ENCODE measurements at regions not wholly inside any gene's neighbourhood (a gene's known extent, or its start where the extent isn't known, plus 50 kb on each side); places are given as distances from the start of the nearest gene placed in this dataset.

GRCh38 chr13:95362666-95363065 lies 61.4 kb upstream of the ABCC4 start (continued):
- TF ChIP-seq MAX (IDR thresholded peaks at IDR 0.05): no peak

Measured in H1 (cell line).